ENCODE measurements at regions not wholly inside any gene's neighbourhood (a gene's known extent, or its start where the extent isn't known, plus 50 kb on each side); places are given as distances from the start of the nearest gene placed in this dataset.

GRCh38 chr2:104077573-104077972 lies 776.3 kb upstream of the POU3F3 start:
- 32 to 35% methylated on average over 4 of the region's 4 CpGs for WGBS, 2 experiments (ENCODE audit: low coverage in 1 of 2, low lambda C conversion rate in 2 of 2, missing lambda C conversion rate in 2 of 2)
- Histone ChIP-seq H4K20me1 (ENCODE audit: insufficient read depth) (no peaks in the 10 kb centered on the region), H3K9me3 (ENCODE audit: low read depth) (no peaks in the 10 kb centered on the region), H2AFZ (no peak overlapping the region), H3K4me1 (ENCODE audit: insufficient read depth) (no peaks in the 10 kb centered on the region), H3K27ac (no peak overlapping the region), H3F3A (ENCODE audit: insufficient read depth) (no peaks in the 10 kb centered on the region), H3K9ac (no peak overlapping the region), H3K27me3 (replicated peaks; ENCODE audit: insufficient read depth) (no peaks in the 10 kb centered on the region), H3K79me2 (ENCODE audit: insufficient read depth) (no peaks in the 10 kb centered on the region), H3K9me2 (ENCODE audit: insufficient read depth) (no peaks in the 10 kb centered on the region), H3K36me3 (ENCODE audit: low read depth) (no peaks in the 10 kb centered on the region), H3K4me2 (ENCODE audit: unreplicated experiment) (no peak overlapping the region), H3K4me3 (no peak overlapping the region)
- TF ChIP-seq EZH2 (IDR thresholded peaks at IDR 0.05; ENCODE audit: insufficient read depth, poor library complexity, severe bottlenecking) (no peak), EZH2phosphoT487 (IDR thresholded peaks at IDR 0.05; ENCODE audit: insufficient read depth, low read depth) (no peak)
- DNase-seq = no peak
- in situ Hi-C loops (cut with MboI) = no loop called here

GRCh38 chr2:104078431-104079157 lies 775.3 kb upstream of the POU3F3 start:
- TF ChIP-seq EZH2 (IDR thresholded peaks at IDR 0.05; ENCODE audit: insufficient read depth, poor library complexity, severe bottlenecking) (no peak), EZH2phosphoT487 (IDR thresholded peaks at IDR 0.05; ENCODE audit: insufficient read depth, low read depth) (no peak)
- DNase-seq = no peak
- Histone ChIP-seq H4K20me1 (ENCODE audit: insufficient read depth) (no peaks in the 10 kb centered on the region; the same call in 1 of the 2 replicates), H3K9me3 (ENCODE audit: low read depth) (no peaks in the 10 kb centered on the region), H3K27me3 (replicated peaks; ENCODE audit: insufficient read depth) (no peaks in the 10 kb centered on the region), H3K4me2 (ENCODE audit: unreplicated experiment) (no peak overlapping the region), H3F3A (ENCODE audit: insufficient read depth) (no peaks in the 10 kb centered on the region), H3K4me1 (ENCODE audit: insufficient read depth) (no peaks in the 10 kb centered on the region), H2AFZ (no peak overlapping the region), H3K9ac (no peak overlapping the region), H3K9me2 (ENCODE audit: insufficient read depth) (no peaks in the 10 kb centered on the region), H3K27ac (no peak overlapping the region), H3K79me2 (ENCODE audit: insufficient read depth) (no peaks in the 10 kb centered on the region), H3K36me3 (ENCODE audit: low read depth) (no peaks in the 10 kb centered on the region), H3K4me3 (no peak overlapping the region)
- in situ Hi-C loops (cut with MboI) = no loop called here
- 26 to 37% methylated on average over 9 of the region's 9 CpGs for WGBS, 2 experiments (ENCODE audit: low coverage in 1 of 2, low lambda C conversion rate in 2 of 2, missing lambda C conversion rate in 2 of 2)

GRCh38 chr2:104088745-104089144 lies 765.2 kb upstream of the POU3F3 start:
- Histone ChIP-seq H3K27ac (no peak overlapping the region), H3K9me2 (ENCODE audit: insufficient read depth) (no peaks in the 10 kb centered on the region), H3K27me3 (replicated peaks; ENCODE audit: insufficient read depth) (no peaks in the 10 kb centered on the region), H3K4me1 (ENCODE audit: insufficient read depth) (no peaks in the 10 kb centered on the region), H3K79me2 (ENCODE audit: insufficient read depth) (no peaks in the 10 kb centered on the region), H3K9ac (no peak overlapping the region), H3K36me3 (ENCODE audit: low read depth) (no peaks in the 10 kb centered on the region), H2AFZ (no peak overlapping the region), H3K4me2 (ENCODE audit: unreplicated experiment) (no peak overlapping the region), H3F3A (ENCODE audit: insufficient read depth) (no peaks in the 10 kb centered on the region), H3K4me3 (no peak overlapping the region), H4K20me1 (ENCODE audit: insufficient read depth) (no peaks in the 10 kb centered on the region), H3K9me3 (ENCODE audit: low read depth) (no peaks in the 10 kb centered on the region)
- DNase-seq = no peak
- 75 to 78% methylated on average over 5 of the region's 5 CpGs for WGBS, 2 experiments (ENCODE audit: low coverage in 1 of 2, low lambda C conversion rate in 2 of 2, missing lambda C conversion rate in 2 of 2)
- in situ Hi-C loops (cut with MboI) = no loop called here
- TF ChIP-seq EZH2phosphoT487 (IDR thresholded peaks at IDR 0.05; ENCODE audit: insufficient read depth, low read depth) = no peak
- TF ChIP-seq EZH2 (IDR thresholded peaks at IDR 0.05; ENCODE audit: insufficient read depth, poor library complexity, severe bottlenecking) = no peak

- 54 to 57% methylated on average over 6 of the region's 6 CpGs for WGBS, 2 experiments (ENCODE audit: low coverage in 1 of 2, low lambda C conversion rate in 2 of 2, missing lambda C conversion rate in 2 of 2)
- no peaks in the 10 kb centered on the region for H3K36me3 ChIP-seq (ENCODE audit: low read depth)
- no peak overlapping the region for H3K27ac ChIP-seq
- H3K9ac ChIP-seq = no peak overlapping the region
- no peak overlapping the region for H3K4me2 ChIP-seq (ENCODE audit: unreplicated experiment)
- no peak overlapping the region for H2AFZ ChIP-seq
- H3K4me3 ChIP-seq = no peak overlapping the region
- H3K27me3 ChIP-seq (replicated peaks; ENCODE audit: insufficient read depth) = no peaks in the 10 kb centered on the region
- no peaks in the 10 kb centered on the region for H3K9me2 ChIP-seq (ENCODE audit: insufficient read depth)
- no peaks in the 10 kb centered on the region for H4K20me1 ChIP-seq (ENCODE audit: insufficient read depth)
- TF ChIP-seq EZH2 (IDR thresholded peaks at IDR 0.05; ENCODE audit: insufficient read depth, poor library complexity, severe bottlenecking) (no peak), EZH2phosphoT487 (IDR thresholded peaks at IDR 0.05; ENCODE audit: insufficient read depth, low read depth) (no peak)
- H3K9me3 ChIP-seq (ENCODE audit: low read depth) = no peaks in the 10 kb centered on the region
- in situ Hi-C loops (cut with MboI) = no loop called here
- DNase-seq = no peak
- H3K4me1 ChIP-seq (ENCODE audit: insufficient read depth) = no peaks in the 10 kb centered on the region
- no peaks in the 10 kb centered on the region for H3F3A ChIP-seq (ENCODE audit: insufficient read depth)
- H3K79me2 ChIP-seq (ENCODE audit: insufficient read depth) = no peaks in the 10 kb centered on the region
Observed at GRCh38 chr2:104090407-104090806, 763.5 kb upstream of the POU3F3 start.

GRCh38 chr2:104091894-104092293 lies 762.0 kb upstream of the POU3F3 start:
- no peak overlapping the region for H3K4me2 ChIP-seq (ENCODE audit: unreplicated experiment)
- no peaks in the 10 kb centered on the region for H3K36me3 ChIP-seq (ENCODE audit: low read depth)
- H3K9me2 ChIP-seq (ENCODE audit: insufficient read depth) = no peaks in the 10 kb centered on the region
- TF ChIP-seq EZH2phosphoT487 (IDR thresholded peaks at IDR 0.05; ENCODE audit: insufficient read depth, low read depth) (no peak), EZH2 (IDR thresholded peaks at IDR 0.05; ENCODE audit: insufficient read depth, poor library complexity, severe bottlenecking) (no peak)
- H4K20me1 ChIP-seq (ENCODE audit: insufficient read depth) = no peaks in the 10 kb centered on the region
- no peak for DNase-seq
- no peak overlapping the region for H3K27ac ChIP-seq
- no peaks in the 10 kb centered on the region for H3F3A ChIP-seq (ENCODE audit: insufficient read depth)
- no peaks in the 10 kb centered on the region for H3K4me1 ChIP-seq (ENCODE audit: insufficient read depth)
- H3K27me3 ChIP-seq (replicated peaks; ENCODE audit: insufficient read depth) = no peaks in the 10 kb centered on the region
- H3K4me3 ChIP-seq = no peak overlapping the region
- H3K9ac ChIP-seq = no peak overlapping the region
- no peaks in the 10 kb centered on the region for H3K9me3 ChIP-seq (ENCODE audit: low read depth)
- in situ Hi-C loops (cut with MboI) = no loop called here
- no peak overlapping the region for H2AFZ ChIP-seq
- no peaks in the 10 kb centered on the region for H3K79me2 ChIP-seq (ENCODE audit: insufficient read depth)

All from GM23248 (cell line).